K562 (cell line): ENCODE measurements at regions not wholly inside any gene's neighbourhood (a gene's known extent, or its start where the extent isn't known, plus 50 kb on each side); places are given as distances from the start of the nearest gene placed in this dataset.

Experiments used
- ATAC-seq: fragments of 200-7000 bp; cut with Tn5 transposase; 3 replicates; pipeline ENCODE4 v1.9.1; 2020; ENCODE audit warnings: moderate library complexity
- BruUV-seq: library from RNA; stranded (reverse); fragments of 400-500 nt; replicated peaks from 2 replicates; lab custom pipeline; 2021; lab: Mats Ljungman, UMichigan
- CTCF ChIA-PET: fragments of 300-600 bp; formaldehyde crosslinking; extraction: SDS; loops from one replicate; lab custom pipeline; 2021; ENCODE audit warnings: low intra/inter-chr PET ratio; lab: Yijun Ruan, JAX
- POLR2A ChIA-PET: fragments of 300-600, 350-650 bp; sonication (Branson Sonifier 250); formaldehyde crosslinking; extraction: SDS; loops from one replicate; lab custom pipeline; 2021; ENCODE audit warnings: antibody characterized with exemption, inconsistent platforms; lab: Yijun Ruan, JAX
- DNase-seq, 4 experiments: peaks; one replicate each; pipeline versions ENCODE4 v3.0.0 to v3.0.0-alpha.2; 2011 to 2018; ENCODE audit warnings: low spot score in 3 of 4, mixed read lengths in 3 of 4; ENCODE audit errors: extremely low read depth in 1 of 4
- FAIRE-seq: peaks from 2 replicates; lab custom pipeline; 2011; peaks lifted over from hg19 to GRCh38; lab: Jason Lieb, UNC
- H2AFZ ChIP-seq: 2 replicates; pipeline ENCODE4 v1.6.0; 2011; ENCODE audit warnings: low read depth, low read length, control low read depth, inconsistent platforms
- H3K27ac ChIP-seq: fragments of 200-600 bp; 3 replicates; pipeline ENCODE4 v1.8.0; 2011; ENCODE audit warnings: low read depth, mild to moderate bottlenecking, control low read depth, inconsistent platforms, low read length, moderate library complexity, mixed read lengths; ENCODE audit errors: extremely low read depth
- H3K27me3 ChIP-seq, 2 experiments: fragments of 300-600 bp in 1 of 2; 2 replicates in 1 of 2; 3 replicates in 1 of 2; pipeline versions ENCODE4 v1.6.0 to v1.8.0; 2011; ENCODE audit warnings: inconsistent platforms in 2 of 2, low read length in 2 of 2, mild to moderate bottlenecking in 1 of 2, mixed read lengths in 1 of 2, moderate library complexity in 1 of 2; ENCODE audit not compliant: control insufficient read depth in 2 of 2, insufficient read depth in 2 of 2
- H3K36me3 ChIP-seq: fragments of 300-600 bp; 3 replicates; pipeline ENCODE4 v1.8.0; 2011; ENCODE audit warnings: mild to moderate bottlenecking, low read length, inconsistent platforms; ENCODE audit not compliant: control insufficient read depth, insufficient read depth
- H3K4me1 ChIP-seq, 2 experiments: fragments of 200-600 bp in 1 of 2; replicated peaks in 1 of 2; 2 replicates in 1 of 2; 3 replicates in 1 of 2; pipeline versions ENCODE4 v1.5.1 to v1.8.0; 2011; ENCODE audit warnings: inconsistent platforms in 2 of 2, low read length in 2 of 2, mild to moderate bottlenecking in 1 of 2, mixed read lengths in 1 of 2, moderate library complexity in 1 of 2; ENCODE audit not compliant: control insufficient read depth in 2 of 2, insufficient read depth in 2 of 2
- H3K4me2 ChIP-seq: 2 replicates; pipeline ENCODE4 v1.6.1; 2011; ENCODE audit warnings: low read length, control low read depth, inconsistent platforms, mixed read lengths; ENCODE audit not compliant: insufficient read depth
- H3K4me3 ChIP-seq: fragments of 200-600 bp; sonication (generic), shearing (Covaris generic); 2 replicates; pipeline ENCODE4 v1.5.1; 2016; ENCODE audit warnings: control low read depth, inconsistent platforms
- H3K79me2 ChIP-seq: fragments of 200-600 bp; 3 replicates; pipeline ENCODE4 v1.8.0; 2011; ENCODE audit warnings: low read length, inconsistent platforms; ENCODE audit not compliant: control insufficient read depth, insufficient read depth
- H3K9ac ChIP-seq, 2 experiments: 2 replicates each; pipeline versions ENCODE4 v1.6.0 to v1.6.1; 2011; ENCODE audit warnings: low read depth in 2 of 2, low read length in 2 of 2, control low read depth in 1 of 2, inconsistent platforms in 1 of 2, mild to moderate bottlenecking in 1 of 2, mixed read lengths in 1 of 2; ENCODE audit not compliant: insufficient read depth in 1 of 2
- H3K9me1 ChIP-seq: one replicate; pipeline ENCODE4 v1.6.0; 2011; ENCODE audit warnings: inconsistent platforms, mild to moderate bottlenecking, low read length, moderate library complexity; ENCODE audit not compliant: control insufficient read depth, insufficient read depth
- H3K9me3 ChIP-seq: replicated peaks from 2 replicates; pipeline ENCODE4 v1.5.1; 2011; ENCODE audit warnings: low read depth, low read length, inconsistent platforms; ENCODE audit not compliant: control insufficient read depth, insufficient read depth
- H4K20me1 ChIP-seq: replicated peaks from 2 replicates; pipeline ENCODE4 v1.6.1; 2011; ENCODE audit warnings: low read length, inconsistent platforms, mixed read lengths; ENCODE audit not compliant: control insufficient read depth, insufficient read depth
- BRF2 ChIP-seq: IDR thresholded peaks from 3 replicates; pipeline ENCODE4 v1.6.1; 2011; ENCODE audit warnings: borderline replicate concordance, mild to moderate bottlenecking; ENCODE audit not compliant: insufficient read length, insufficient read depth
- RB1 ChIP-seq: fragments of 450-650 bp; IDR thresholded peaks from 2 replicates; pipeline ENCODE4 v1.6.1; 2017; ENCODE audit warnings: low read depth, mild to moderate bottlenecking
- SMAD2 ChIP-seq: fragments of 150-350 bp; IDR thresholded peaks from 2 replicates; pipeline ENCODE4 v1.6.1; 2014; ENCODE audit warnings: low read depth, mild to moderate bottlenecking, low read length
- USF2 ChIP-seq: sonication (generic); formaldehyde crosslinking; IDR thresholded peaks from 2 replicates; pipeline ENCODE4 v1.5.0; 2020; ENCODE audit warnings: missing genetic modification reagents
- ZNF311 ChIP-seq: fragments of 250-450 bp; sonication (Bioruptor Pico); IDR thresholded peaks from 2 replicates; pipeline ENCODE4 v1.4.0; 2020; ENCODE audit warnings: mild to moderate bottlenecking, moderate library complexity
- ZNF589 ChIP-seq: fragments of 200-800 bp; sonication (Bioruptor generic); IDR thresholded peaks from 2 replicates; pipeline ENCODE4 v1.6.1; 2016; ENCODE audit warnings: low read depth, missing genetic modification characterization, missing compliant biosample characterization
- ZNF655 ChIP-seq: fragments of 250-450 bp; sonication (Bioruptor Pico); IDR thresholded peaks from 2 replicates; pipeline ENCODE4 v1.5.0; 2021
- WGBS: fragments of 100-300 bp; shearing (Covaris generic); methylation state at CpG from one replicate; pipeline ENCODE4 v1.1.6; 2016; ENCODE audit warnings: low coverage, mixed read lengths; ENCODE audit not compliant: insufficient coverage; ENCODE audit errors: missing lambda C conversion rate; 5-methylcytosine and 5-hydroxymethylcytosine counted together
- in situ Hi-C: fragments of 300-500 bp; cut with MboI; formaldehyde crosslinking; loops from 4 replicates; pipeline ENCODE4 v1.15.0; 2018; ENCODE audit warnings: inconsistent platforms, mixed read lengths
- intact Hi-C: fragments of 100-400 bp; cut with micrococcal nuclease; formaldehyde crosslinking; loops from 2 replicates; pipeline ENCODE4 v1.14.2; 2022

GRCh38 chr2:175579646-175580045 lies 398.1 kb upstream of the ATP5MC3 start (continued):
- TF ChIP-seq ZNF311: no peak

GRCh38 chr2:175577368-175577970 lies 396.0 kb upstream of the ATP5MC3 start:
- Histone ChIP-seq H3K4me3 (no peak overlapping the region), H3K36me3 (no peaks in the 10 kb centered on the region), H3K27ac (no peak overlapping the region)
- DNase-seq: no peak
- no peak for ATAC-seq
- CTCF ChIA-PET: no interaction called here
- TF ChIP-seq BRF2: no peak
- TF ChIP-seq, all 486 proteins: peak for 0
- Histone ChIP-seq H3K9me1 (no peaks in the 10 kb centered on the region), H4K20me1 (no peaks in the 10 kb centered on the region), H2AFZ (no peak overlapping the region), H3K79me2 (no peaks in the 10 kb centered on the region), H3K9me3 (no peaks in the 10 kb centered on the region), H3K4me1 (no peaks in the 10 kb centered on the region), H3K4me2 (no peak overlapping the region), H3K9ac (no peak overlapping the region), H3K27me3 (peaks cover 0 to 16% of the 10 kb centered on the region in 2 experiments; a peak in 3 of 5 replicates)
- in situ Hi-C loops (no loop called here), intact Hi-C loops (no loop called here)
- 0% methylated on average over 2 of the region's 2 CpGs for WGBS
- BruUV-seq: no TSS peak
- POLR2A ChIA-PET: no interaction called here
- FAIRE-seq: no peak

GRCh38 chr2:175576875-175577274 lies 395.4 kb upstream of the ATP5MC3 start:
- Histone ChIP-seq H3K4me1 (no peaks in the 10 kb centered on the region), H3K4me3 (no peak overlapping the region), H2AFZ (no peak overlapping the region), H3K79me2 (no peaks in the 10 kb centered on the region), H3K27me3 (peaks cover 0 to 16% of the 10 kb centered on the region in 2 experiments; a peak in 3 of 5 replicates), H3K4me2 (no peak overlapping the region), H3K36me3 (no peaks in the 10 kb centered on the region), H3K9me3 (no peaks in the 10 kb centered on the region), H3K9me1 (no peaks in the 10 kb centered on the region), H3K27ac (no peak overlapping the region), H3K9ac (no peak overlapping the region), H4K20me1 (no peaks in the 10 kb centered on the region)
- no TSS peak for BruUV-seq
- in situ Hi-C loops (no loop called here), intact Hi-C loops (no loop called here)
- ChIA-PET POLR2A (no interaction called here), CTCF (no interaction called here)
- WGBS: 8% methylated on average over 5 of the region's 5 CpGs
- ATAC-seq (no peak), FAIRE-seq (no peak), DNase-seq (no peak)
- TF ChIP-seq RB1: no peak
- TF ChIP-seq ZNF655: no peak
- TF ChIP-seq SMAD2: no peak
- TF ChIP-seq ZNF589 (CRISPR knock-in tag): no peak
- TF ChIP-seq USF2 (CRISPR knock-in tag): no peak
